ENCODE measurements at regions not wholly inside any gene's neighbourhood (a gene's known extent, or its start where the extent isn't known, plus 50 kb on each side); places are given as distances from the start of the nearest gene placed in this dataset.

GRCh38 chr9:107386396-107386795, 103.2 kb downstream of the KLF4 start:
- no peaks in the 10 kb centered on the region for H3K4me1 ChIP-seq
- H3K27me3 ChIP-seq (ENCODE audit: control insufficient read depth, insufficient read depth, low read length), result no peaks in the 10 kb centered on the region
- H3K4me2 ChIP-seq (ENCODE audit: low read length), result no peak overlapping the region
- TF ChIP-seq, protein P1, sequence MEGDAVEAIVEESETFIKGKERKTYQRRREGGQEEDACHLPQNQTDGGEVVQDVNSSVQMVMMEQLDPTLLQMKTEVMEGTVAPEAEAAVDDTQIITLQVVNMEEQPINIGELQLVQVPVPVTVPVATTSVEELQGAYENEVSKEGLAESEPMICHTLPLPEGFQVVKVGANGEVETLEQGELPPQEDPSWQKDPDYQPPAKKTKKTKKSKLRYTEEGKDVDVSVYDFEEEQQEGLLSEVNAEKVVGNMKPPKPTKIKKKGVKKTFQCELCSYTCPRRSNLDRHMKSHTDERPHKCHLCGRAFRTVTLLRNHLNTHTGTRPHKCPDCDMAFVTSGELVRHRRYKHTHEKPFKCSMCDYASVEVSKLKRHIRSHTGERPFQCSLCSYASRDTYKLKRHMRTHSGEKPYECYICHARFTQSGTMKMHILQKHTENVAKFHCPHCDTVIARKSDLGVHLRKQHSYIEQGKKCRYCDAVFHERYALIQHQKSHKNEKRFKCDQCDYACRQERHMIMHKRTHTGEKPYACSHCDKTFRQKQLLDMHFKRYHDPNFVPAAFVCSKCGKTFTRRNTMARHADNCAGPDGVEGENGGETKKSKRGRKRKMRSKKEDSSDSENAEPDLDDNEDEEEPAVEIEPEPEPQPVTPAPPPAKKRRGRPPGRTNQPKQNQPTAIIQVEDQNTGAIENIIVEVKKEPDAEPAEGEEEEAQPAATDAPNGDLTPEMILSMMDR (IDR thresholded peaks at IDR 0.05), result no peak
- H3K9me3 ChIP-seq (ENCODE audit: control insufficient read depth, low read length), result no peaks in the 10 kb centered on the region
- no peak overlapping the region for H3K27ac ChIP-seq
- H3K79me2 ChIP-seq, result no peaks in the 10 kb centered on the region
- no peaks in the 10 kb centered on the region for H3K36me3 ChIP-seq (ENCODE audit: control insufficient read depth, insufficient read depth, low read length)
- no peak overlapping the region for H2AFZ ChIP-seq
- no peak overlapping the region for H3K4me3 ChIP-seq (ENCODE audit: low read depth, low read length)
- no peak overlapping the region for H3K9ac ChIP-seq

Data from parathyroid adenoma (tissue), 2 donors.